HFFc6 (cell line): ENCODE measurements at regions not wholly inside any gene's neighbourhood (a gene's known extent, or its start where the extent isn't known, plus 50 kb on each side); places are given as distances from the start of the nearest gene placed in this dataset.

Experiments used
- DNase-seq: peaks from one replicate; pipeline ENCODE4 v3.0.0-alpha.2; 2018
- H3K27ac Mint-ChIP-seq: 2 replicates; pipeline ENCODE4 v1.8.0; 2020; ENCODE audit warnings: mild to moderate bottlenecking, mixed read lengths
- H3K27me3 Mint-ChIP-seq: 2 replicates; pipeline ENCODE4 v1.8.0; 2021; ENCODE audit warnings: mild to moderate bottlenecking, moderate library complexity, mixed read lengths; ENCODE audit not compliant: insufficient read depth
- H3K36me3 Mint-ChIP-seq: 2 replicates; pipeline ENCODE4 v1.8.0; 2021; ENCODE audit warnings: low read depth, mixed read lengths
- H3K4me1 Mint-ChIP-seq: 2 replicates; pipeline ENCODE4 v1.8.0; 2020; ENCODE audit warnings: low read depth, mixed read lengths
- H3K4me3 Mint-ChIP-seq: 2 replicates; pipeline ENCODE4 v1.8.0; 2020; ENCODE audit warnings: mild to moderate bottlenecking, moderate library complexity, mixed read lengths
- H3K9me3 Mint-ChIP-seq: 2 replicates; pipeline ENCODE4 v1.8.0; 2020; ENCODE audit warnings: mild to moderate bottlenecking, mixed read lengths
- CTCF ChIP-seq: fragments of 200-600 bp; sonication (generic); IDR thresholded peaks from 2 replicates; pipeline ENCODE4 v1.5.0; 2021; ENCODE audit warnings: antibody characterized with exemption, mild to moderate bottlenecking

- Mint-ChIP-seq H3K36me3 (no peaks in the 10 kb centered on the region), H3K4me1 (peaks cover 43% of the 10 kb centered on the region), H3K4me3 (no peak overlapping the region), H3K9me3 (no peaks in the 10 kb centered on the region), H3K27ac (no peak overlapping the region), H3K27me3 (peaks cover 2% of the 10 kb centered on the region; the same call in 1 of the 2 replicates)
- DNase-seq = no peak
- TF ChIP-seq CTCF = no peak
Measured at GRCh38 chr9:84174486-84174885, 166.1 kb downstream of the SLC28A3 start.

- Mint-ChIP-seq H3K27me3 (peaks cover 2% of the 10 kb centered on the region; the same call in 1 of the 2 replicates), H3K9me3 (no peaks in the 10 kb centered on the region), H3K4me3 (no peak overlapping the region), H3K36me3 (no peaks in the 10 kb centered on the region), H3K4me1 (peaks cover 31% of the 10 kb centered on the region), H3K27ac (no peak overlapping the region)
- DNase-seq = no peak
- TF ChIP-seq CTCF = no peak
Measured at GRCh38 chr9:84177407-84177806, 163.2 kb downstream of the SLC28A3 start.

GRCh38 chr9:84179531-84179930 is 161.0 kb downstream of the SLC28A3 start:
- Mint-ChIP-seq H3K9me3 (no peaks in the 10 kb centered on the region), H3K4me3 (no peak overlapping the region), H3K27ac (no peak overlapping the region), H3K4me1 (peaks cover 19% of the 10 kb centered on the region), H3K27me3 (peaks cover 2% of the 10 kb centered on the region; the same call in 1 of the 2 replicates), H3K36me3 (no peaks in the 10 kb centered on the region)
- no peak for DNase-seq
- no peak for TF ChIP-seq CTCF

- no peak for DNase-seq
- H3K36me3 Mint-ChIP-seq = no peaks in the 10 kb centered on the region
- no peak overlapping the region; the same call in 1 of the 2 replicates for H3K4me3 Mint-ChIP-seq
- H3K27me3 Mint-ChIP-seq = peaks cover 6% of the 10 kb centered on the region
- H3K9me3 Mint-ChIP-seq = no peaks in the 10 kb centered on the region
- peaks cover 21% of the 10 kb centered on the region for H3K4me1 Mint-ChIP-seq
- no peak for TF ChIP-seq CTCF
- no peak overlapping the region; the same call in 1 of the 2 replicates for H3K27ac Mint-ChIP-seq
Measured at GRCh38 chr9:84187090-84187489, 153.5 kb downstream of the SLC28A3 start.

GRCh38 chr9:84189904-84190303 is 150.7 kb downstream of the SLC28A3 start:
- no peak for TF ChIP-seq CTCF
- no peak overlapping the region for H3K4me3 Mint-ChIP-seq
- peaks cover 14% of the 10 kb centered on the region for H3K4me1 Mint-ChIP-seq
- DNase-seq = no peak
- no peaks in the 10 kb centered on the region for H3K36me3 Mint-ChIP-seq
- H3K27ac Mint-ChIP-seq = no peak overlapping the region
- H3K9me3 Mint-ChIP-seq = no peaks in the 10 kb centered on the region
- peaks cover 12% of the 10 kb centered on the region for H3K27me3 Mint-ChIP-seq

GRCh38 chr9:84190411-84190810 is 150.1 kb downstream of the SLC28A3 start:
- Mint-ChIP-seq H3K36me3 (no peaks in the 10 kb centered on the region), H3K4me3 (no peak overlapping the region), H3K27me3 (peaks cover 14% of the 10 kb centered on the region), H3K27ac (no peak overlapping the region), H3K4me1 (peaks cover 14% of the 10 kb centered on the region), H3K9me3 (no peaks in the 10 kb centered on the region)
- TF ChIP-seq CTCF = no peak
- no peak for DNase-seq
